Activated CD4-positive, alpha-beta T cell treated with anti-CD3 and anti-CD28 coated beads, Interleukin-2, amount 50 U/mL, for 24 hours (primary cell): ENCODE measurements at regions not wholly inside any gene's neighbourhood (a gene's known extent, or its start where the extent isn't known, plus 50 kb on each side); places are given as distances from the start of the nearest gene placed in this dataset.
"Not testable (repeated sequence)": the region's sequence is repeated elsewhere in the genome, so short reads cannot be mapped to it uniquely, and the experiment has no call there.

Source experiments
- DNase-seq, 2 donors: peaks; one replicate each; pipeline ENCODE4 v3.0.0-alpha.2; 2020; ENCODE audit warnings: low read depth in 1 of 2, low spot score in 1 of 2

- DNase-seq = no peak
These were observed 321.7 kb downstream of the PPP1R2C start for GRCh38 chrX:42456176-42456700.

GRCh38 chrX:42450228-42450627 lies 327.7 kb downstream of the PPP1R2C start:
- no peak for DNase-seq

GRCh38 chrX:42443267-42443666 lies 334.7 kb downstream of the PPP1R2C start:
- DNase-seq = no peak

GRCh38 chrX:42442745-42443144 lies 335.2 kb downstream of the PPP1R2C start:
- DNase-seq = no peak

GRCh38 chrX:42437211-42437610 lies 340.8 kb downstream of the PPP1R2C start:
- DNase-seq = no peak

- no peak for DNase-seq
These were observed 343.4 kb downstream of the PPP1R2C start for GRCh38 chrX:42434458-42435166.

- no peak for DNase-seq
These were observed 345.4 kb downstream of the PPP1R2C start for GRCh38 chrX:42432552-42432951.

- no peak for DNase-seq
These were observed 355.0 kb downstream of the PPP1R2C start for GRCh38 chrX:42422961-42423360.

GRCh38 chrX:42420426-42420825 lies 357.5 kb downstream of the PPP1R2C start:
- no peak for DNase-seq

GRCh38 chrX:42415636-42416035 lies 362.3 kb downstream of the PPP1R2C start:
- DNase-seq = no peak

- no peak for DNase-seq
These were observed 363.9 kb downstream of the PPP1R2C start for GRCh38 chrX:42414057-42414456.

- no peak for DNase-seq
These were observed 378.3 kb downstream of the PPP1R2C start for GRCh38 chrX:42399632-42400024.

GRCh38 chrX:42398967-42399631 lies 378.9 kb downstream of the PPP1R2C start:
- DNase-seq = no peak

- no peak for DNase-seq
These were observed 381.8 kb downstream of the PPP1R2C start for GRCh38 chrX:42396136-42396535.

GRCh38 chrX:42392846-42393245 lies 385.1 kb downstream of the PPP1R2C start:
- DNase-seq = no peak

GRCh38 chrX:42386681-42387080 lies 391.3 kb downstream of the PPP1R2C start:
- DNase-seq = no peak

- no peak for DNase-seq
These were observed 392.2 kb downstream of the PPP1R2C start for GRCh38 chrX:42385730-42386129.

GRCh38 chrX:42384956-42385355 lies 393.0 kb downstream of the PPP1R2C start:
- no peak for DNase-seq

GRCh38 chrX:42378857-42379256 lies 399.1 kb downstream of the PPP1R2C start:
- no peak for DNase-seq

- DNase-seq = no peak
These were observed 402.9 kb downstream of the PPP1R2C start for GRCh38 chrX:42375086-42375485.

- DNase-seq = no peak
These were observed 411.8 kb downstream of the PPP1R2C start for GRCh38 chrX:42366181-42366580.

GRCh38 chrX:42362219-42362618 lies 415.7 kb downstream of the PPP1R2C start:
- DNase-seq = no peak

- DNase-seq = not testable (repeated sequence)
These were observed 419.6 kb upstream of the CASK start for GRCh38 chrX:42342981-42343380.
